GM12873 (cell line): ENCODE measurements at regions not wholly inside any gene's neighbourhood (a gene's known extent, or its start where the extent isn't known, plus 50 kb on each side); places are given as distances from the start of the nearest gene placed in this dataset.

Experiments used
- CTCF ChIP-seq: IDR thresholded peaks from 2 replicates; pipeline ENCODE4 v1.5.1; 2012; ENCODE audit warnings: low read depth, mild to moderate bottlenecking, moderate library complexity, low read length, control low read depth; ENCODE audit not compliant: insufficient read depth; ENCODE audit errors: missing control alignments

GRCh38 chr7:109646124-109646523, 1076.5 kb downstream of the DNAJB9 start:
- TF ChIP-seq CTCF = no peak

DNA sequence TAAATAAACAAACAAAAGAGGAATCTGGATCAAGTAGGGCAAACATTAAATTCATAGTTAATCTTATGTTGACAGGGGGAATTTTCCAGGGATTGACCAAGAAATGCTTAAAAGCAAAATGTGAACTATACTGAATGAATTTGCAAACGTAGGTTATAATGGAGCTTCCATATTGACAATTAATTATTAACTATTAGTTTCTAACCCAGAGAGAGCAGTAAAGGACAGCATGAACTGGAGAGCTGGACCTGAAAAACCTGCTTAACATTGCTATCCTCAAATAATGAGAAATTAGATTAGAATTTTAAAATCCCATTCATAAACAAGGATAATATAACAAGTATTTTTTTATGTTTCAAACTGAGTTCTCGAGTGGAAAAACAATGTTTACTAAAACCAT, 1089.6 kb downstream of the DNAJB9 start:
- no peak for TF ChIP-seq CTCF

- TF ChIP-seq CTCF = no peak
Observed at GRCh38 chr7:109660401-109660800, 1090.7 kb downstream of the DNAJB9 start.

- no peak for TF ChIP-seq CTCF
Observed at GRCh38 chr7:109663806-109664205, 1094.1 kb downstream of the DNAJB9 start.

GRCh38 chr7:109694149-109695071, 1124.7 kb downstream of the DNAJB9 start:
- no peak for TF ChIP-seq CTCF

DNA sequence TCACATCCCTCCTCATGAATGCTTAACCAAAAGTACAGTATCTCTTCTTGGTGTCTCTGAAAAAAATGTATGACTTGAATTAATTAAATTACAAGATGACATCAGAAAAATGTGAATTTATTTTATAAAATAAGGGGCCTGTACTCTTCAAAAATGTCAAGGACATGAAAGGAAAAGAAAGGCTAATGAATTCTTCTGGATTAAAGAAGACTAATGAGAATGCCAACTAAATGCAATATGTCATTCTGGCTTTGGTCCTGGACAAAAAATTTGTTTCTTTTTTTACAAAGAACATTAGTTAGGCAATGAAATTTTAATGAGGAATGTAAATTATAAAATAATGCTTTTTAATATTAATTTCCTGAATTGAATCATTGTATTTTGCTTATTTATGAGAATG, 1125.7 kb downstream of the DNAJB9 start:
- no peak for TF ChIP-seq CTCF

DNA sequence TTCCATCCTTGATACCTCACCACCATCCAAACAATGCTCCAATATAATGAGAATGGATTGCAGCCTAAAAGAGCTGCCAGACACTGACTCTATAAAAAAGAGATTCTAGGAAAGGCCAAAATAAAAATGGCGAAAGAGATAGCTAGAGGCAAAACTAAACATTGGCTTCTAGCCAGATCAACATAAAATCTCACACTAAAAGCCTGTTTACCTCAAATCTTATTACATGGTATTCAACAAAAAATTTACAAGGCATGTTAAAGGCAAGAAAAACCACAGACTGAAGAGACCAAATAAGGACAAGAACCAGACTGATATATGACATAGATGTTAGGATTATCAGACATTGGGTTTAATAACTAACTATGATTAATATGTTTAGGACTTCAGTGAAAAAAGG, 1127.0 kb downstream of the DNAJB9 start:
- TF ChIP-seq CTCF = no peak
